ENCODE measurements at regions not wholly inside any gene's neighbourhood (a gene's known extent, or its start where the extent isn't known, plus 50 kb on each side); places are given as distances from the start of the nearest gene placed in this dataset.

DNA sequence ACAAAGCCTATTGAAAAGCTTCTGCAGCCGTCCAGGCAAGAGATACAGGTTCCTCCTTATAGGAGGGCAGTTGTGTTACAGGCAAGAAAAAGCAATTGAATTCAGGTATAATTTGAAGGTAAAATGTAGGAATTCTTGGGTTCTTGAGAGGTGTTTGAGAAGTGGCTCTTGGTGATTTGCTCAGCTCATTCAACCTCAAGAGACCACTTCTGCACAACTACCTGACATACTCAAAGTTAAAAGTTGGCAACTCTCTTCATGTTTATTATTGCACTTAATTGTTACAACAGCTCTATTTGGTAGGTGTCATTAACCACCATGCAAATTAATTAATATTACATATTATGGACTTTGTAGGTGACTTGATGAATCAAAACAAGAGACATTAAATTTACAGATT lies 753.2 kb downstream of the ADCYAP1 start:
- TF ChIP-seq EZH2 (IDR thresholded peaks at IDR 0.05; ENCODE audit: insufficient read depth, poor library complexity, severe bottlenecking) (no peak), EZH2phosphoT487 (IDR thresholded peaks at IDR 0.05; ENCODE audit: insufficient read depth, low read depth) (no peak)
